DND-41 (cell line): ENCODE measurements at regions not wholly inside any gene's neighbourhood (a gene's known extent, or its start where the extent isn't known, plus 50 kb on each side); places are given as distances from the start of the nearest gene placed in this dataset.
"Not testable (repeated sequence)": the region's sequence is repeated elsewhere in the genome, so short reads cannot be mapped to it uniquely, and the experiment has no call there.

Source experiments
- EZH2 ChIP-seq: IDR thresholded peaks from 3 replicates; pipeline ENCODE4 v1.6.1; 2012; ENCODE audit warnings: borderline replicate concordance, low read depth, mild to moderate bottlenecking, moderate library complexity, low read length, inconsistent platforms; ENCODE audit not compliant: severe bottlenecking
- TF ChIP-seq, protein P1 (sequence below): IDR thresholded peaks from 2 replicates; pipeline ENCODE4 v1.5.1; 2012; ENCODE audit warnings: borderline replicate concordance, low read length, moderate library complexity, mild to moderate bottlenecking; ENCODE audit not compliant: poor library complexity, severe bottlenecking; ENCODE audit errors: extremely low read depth

DNA sequence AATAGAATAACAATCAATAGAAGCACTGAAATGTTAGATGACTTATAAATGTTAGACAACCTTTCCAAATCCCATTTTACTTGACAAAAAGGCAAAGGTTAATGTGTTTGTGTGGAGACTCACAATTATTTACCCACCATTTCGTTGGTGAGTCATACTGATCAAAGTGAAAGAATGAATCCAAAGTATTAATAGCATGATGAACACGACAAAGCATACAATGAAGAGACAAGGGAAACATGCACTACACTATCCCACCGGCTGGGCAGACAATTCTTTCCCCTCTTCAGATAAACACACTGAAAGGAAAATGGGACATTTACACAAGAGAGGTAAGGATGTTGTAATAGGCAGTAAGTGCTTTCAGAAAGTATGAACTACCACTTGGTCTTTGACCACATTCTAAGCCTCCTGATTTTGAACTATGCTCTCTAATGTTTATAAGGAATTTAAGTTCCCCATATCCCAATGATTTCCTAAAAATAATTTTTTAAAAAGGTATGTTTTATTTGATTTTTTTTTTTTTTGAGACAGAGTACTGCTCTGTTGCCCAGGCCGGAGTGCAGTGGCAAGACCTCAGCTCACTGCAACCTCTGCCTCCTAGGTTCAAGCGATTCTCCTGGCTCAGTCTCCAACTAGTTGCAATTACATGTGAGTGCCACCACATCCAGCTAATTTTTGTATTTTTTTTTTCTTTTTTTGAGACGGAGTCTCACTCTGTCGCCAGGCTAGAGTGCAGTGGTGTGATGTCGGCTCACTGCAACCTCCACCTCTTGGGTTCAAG, 70.5 kb downstream of the MDH2 start:
- TF ChIP-seq, protein P1, sequence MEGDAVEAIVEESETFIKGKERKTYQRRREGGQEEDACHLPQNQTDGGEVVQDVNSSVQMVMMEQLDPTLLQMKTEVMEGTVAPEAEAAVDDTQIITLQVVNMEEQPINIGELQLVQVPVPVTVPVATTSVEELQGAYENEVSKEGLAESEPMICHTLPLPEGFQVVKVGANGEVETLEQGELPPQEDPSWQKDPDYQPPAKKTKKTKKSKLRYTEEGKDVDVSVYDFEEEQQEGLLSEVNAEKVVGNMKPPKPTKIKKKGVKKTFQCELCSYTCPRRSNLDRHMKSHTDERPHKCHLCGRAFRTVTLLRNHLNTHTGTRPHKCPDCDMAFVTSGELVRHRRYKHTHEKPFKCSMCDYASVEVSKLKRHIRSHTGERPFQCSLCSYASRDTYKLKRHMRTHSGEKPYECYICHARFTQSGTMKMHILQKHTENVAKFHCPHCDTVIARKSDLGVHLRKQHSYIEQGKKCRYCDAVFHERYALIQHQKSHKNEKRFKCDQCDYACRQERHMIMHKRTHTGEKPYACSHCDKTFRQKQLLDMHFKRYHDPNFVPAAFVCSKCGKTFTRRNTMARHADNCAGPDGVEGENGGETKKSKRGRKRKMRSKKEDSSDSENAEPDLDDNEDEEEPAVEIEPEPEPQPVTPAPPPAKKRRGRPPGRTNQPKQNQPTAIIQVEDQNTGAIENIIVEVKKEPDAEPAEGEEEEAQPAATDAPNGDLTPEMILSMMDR = not testable (repeated sequence)
- TF ChIP-seq EZH2 = not testable (repeated sequence)
